ENCODE measurements at regions not wholly inside any gene's neighbourhood (a gene's known extent, or its start where the extent isn't known, plus 50 kb on each side); places are given as distances from the start of the nearest gene placed in this dataset.

- TF ChIP-seq CTCF (conservative IDR thresholded peaks at IDR 0.05) = no peak
- Mint-ChIP-seq H3K36me3 (ENCODE audit: low read depth) (no peaks in the 10 kb centered on the region), H3K27ac (no peak overlapping the region), H3K4me1 (no peaks in the 10 kb centered on the region), H3K9me3 (no peaks in the 10 kb centered on the region), H3K4me3 (no peak overlapping the region), H3K27me3 (ENCODE audit: insufficient read depth) (peaks cover 2% of the 10 kb centered on the region)
- no peak overlapping the region for H3K27ac ChIP-seq (ENCODE audit: low read depth, low read length)
- H3K4me3 ChIP-seq (ENCODE audit: low read length) = no peak overlapping the region
- peaks cover 7% of the 10 kb centered on the region for H3K27me3 ChIP-seq (ENCODE audit: control insufficient read depth, insufficient read depth, low read length, poor library complexity, severe bottlenecking)
- no peaks in the 10 kb centered on the region for H3K9me3 ChIP-seq (ENCODE audit: control insufficient read depth, low read length)
- no peak overlapping the region for H3K9ac ChIP-seq (ENCODE audit: extremely low read depth, low read length, poor library complexity, severe bottlenecking)
- no peaks in the 10 kb centered on the region for H3K4me1 ChIP-seq (ENCODE audit: control insufficient read depth, insufficient read depth, low read length)
- no peak for DNase-seq
- no peaks in the 10 kb centered on the region for H3K36me3 ChIP-seq (ENCODE audit: control insufficient read depth, insufficient read depth, low read length)
Measured at GRCh38 chr5:13307480-13307879, 637.0 kb downstream of the DNAH5 start.

DNA sequence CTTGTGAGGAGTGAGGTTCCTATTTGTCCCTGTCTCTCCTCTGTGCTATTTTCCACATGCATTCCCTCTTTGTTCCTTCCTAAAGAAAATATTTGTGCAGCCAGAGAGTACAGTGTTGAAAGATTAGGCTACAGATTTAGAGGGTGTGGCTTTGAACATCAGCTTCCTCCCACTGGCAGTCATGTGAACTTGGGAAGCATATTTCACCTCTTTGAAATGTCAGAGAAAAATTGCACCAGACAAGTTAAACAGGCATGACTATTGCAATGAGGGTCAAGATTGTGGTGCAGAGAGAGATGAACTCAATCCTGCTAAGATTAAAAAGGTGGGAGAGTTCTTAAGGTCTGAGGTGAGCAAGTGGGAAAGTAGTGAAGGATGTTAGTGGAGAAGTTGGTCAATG is 641.0 kb downstream of the DNAH5 start:
- H3K36me3 Mint-ChIP-seq (ENCODE audit: low read depth) = no peaks in the 10 kb centered on the region
- Histone ChIP-seq H3K4me1 (ENCODE audit: control insufficient read depth, insufficient read depth, low read length) (no peaks in the 10 kb centered on the region), H3K36me3 (ENCODE audit: control insufficient read depth, insufficient read depth, low read length) (no peaks in the 10 kb centered on the region), H3K9ac (ENCODE audit: extremely low read depth, low read length, poor library complexity, severe bottlenecking) (no peak overlapping the region), H3K9me3 (ENCODE audit: control insufficient read depth, low read length) (no peaks in the 10 kb centered on the region), H3K27ac (ENCODE audit: low read depth, low read length) (no peak overlapping the region), H3K4me3 (ENCODE audit: low read length) (no peak overlapping the region), H3K27me3 (ENCODE audit: control insufficient read depth, insufficient read depth, low read length, poor library complexity, severe bottlenecking) (peaks cover 7% of the 10 kb centered on the region)
- no peak overlapping the region for H3K4me3 Mint-ChIP-seq
- no peaks in the 10 kb centered on the region for H3K4me1 Mint-ChIP-seq
- no peak for DNase-seq
- H3K9me3 Mint-ChIP-seq = no peaks in the 10 kb centered on the region
- H3K27me3 Mint-ChIP-seq (ENCODE audit: insufficient read depth) = peaks cover 2% of the 10 kb centered on the region
- no peak overlapping the region for H3K27ac Mint-ChIP-seq
- TF ChIP-seq CTCF (conservative IDR thresholded peaks at IDR 0.05) = no peak

DNA sequence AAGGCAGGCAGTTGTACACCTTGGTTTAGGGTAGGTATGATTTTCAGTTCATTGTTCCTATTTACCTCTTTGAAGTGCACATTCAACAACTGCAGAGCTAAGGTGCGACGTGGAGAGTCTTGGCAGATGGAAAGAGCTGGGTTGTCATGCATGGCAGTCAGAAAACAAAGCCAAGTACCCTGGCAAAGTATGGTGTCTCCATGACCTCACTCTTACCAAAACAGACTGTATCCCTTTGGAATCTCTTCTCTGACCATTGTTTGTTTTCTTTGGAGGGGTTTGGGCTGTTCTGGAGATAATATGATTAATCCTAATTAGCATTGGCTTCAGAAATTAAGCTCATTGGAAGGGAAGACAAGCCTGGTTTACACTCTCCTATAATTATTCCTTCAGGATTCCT is 665.7 kb downstream of the DNAH5 start:
- H3K27me3 ChIP-seq (ENCODE audit: control insufficient read depth, insufficient read depth, low read length, poor library complexity, severe bottlenecking) = no peaks in the 10 kb centered on the region
- no peak overlapping the region for H3K27ac ChIP-seq (ENCODE audit: low read depth, low read length)
- DNase-seq = no peak
- H3K4me3 ChIP-seq (ENCODE audit: low read length) = no peak overlapping the region
- H3K27me3 Mint-ChIP-seq (ENCODE audit: insufficient read depth) = no peaks in the 10 kb centered on the region
- no peak overlapping the region for H3K4me3 Mint-ChIP-seq
- H3K4me1 Mint-ChIP-seq = no peaks in the 10 kb centered on the region
- H3K36me3 ChIP-seq (ENCODE audit: control insufficient read depth, insufficient read depth, low read length) = no peaks in the 10 kb centered on the region
- H3K9me3 Mint-ChIP-seq = no peaks in the 10 kb centered on the region
- 98% methylated on average over 2 of the region's 2 CpGs; no CpG with 5 or more reads in 1 of the 2 experiments for WGBS, 2 experiments (ENCODE audit: insufficient coverage in 1 of 2, insufficient read length in 1 of 2)
- no peak overlapping the region for H3K27ac Mint-ChIP-seq
- no peaks in the 10 kb centered on the region for H3K36me3 Mint-ChIP-seq (ENCODE audit: low read depth)
- H3K9ac ChIP-seq (ENCODE audit: extremely low read depth, low read length, poor library complexity, severe bottlenecking) = no peak overlapping the region
- no peaks in the 10 kb centered on the region for H3K4me1 ChIP-seq (ENCODE audit: control insufficient read depth, insufficient read depth, low read length)
- TF ChIP-seq CTCF (conservative IDR thresholded peaks at IDR 0.05) = no peak
- H3K9me3 ChIP-seq (ENCODE audit: control insufficient read depth, low read length) = no peaks in the 10 kb centered on the region
